IMR-90 (cell line): ENCODE measurements at regions not wholly inside any gene's neighbourhood (a gene's known extent, or its start where the extent isn't known, plus 50 kb on each side); places are given as distances from the start of the nearest gene placed in this dataset.
"Not testable (repeated sequence)": the region's sequence is repeated elsewhere in the genome, so short reads cannot be mapped to it uniquely, and the experiment has no call there.

Experiments used
- ATAC-seq: fragments of 200-7000 bp; cut with Tn5 transposase; 2 replicates; pipeline ENCODE4 v1.9.1; 2020; ENCODE audit warnings: low read depth, mild to moderate bottlenecking, moderate library complexity
- BruUV-seq: library from RNA; stranded (reverse); fragments of 400-500 nt; replicated peaks from 2 replicates; lab custom pipeline; 2021; lab: Mats Ljungman, UMichigan
- CTCF ChIA-PET: fragments of 300-600 bp; formaldehyde crosslinking; extraction: SDS; loops from one replicate; lab custom pipeline; 2021; ENCODE audit warnings: antibody characterized with exemption; lab: Yijun Ruan, JAX
- POLR2A ChIA-PET: fragments of 300-600 bp; sonication (Branson Sonifier 250); formaldehyde crosslinking; loops from one replicate; lab custom pipeline; 2022; ENCODE audit warnings: antibody characterized with exemption; ENCODE audit not compliant: unreplicated experiment; lab: Charles Lee
- DNase-seq: peaks from one replicate; pipeline ENCODE4 v3.0.0; 2013
- H2AFZ ChIP-seq: replicated peaks from 2 replicates; pipeline ENCODE3; 2013; ENCODE audit warnings: low read length, mild to moderate bottlenecking; ENCODE audit not compliant: poor library complexity
- H2AK5ac ChIP-seq: 2 replicates; pipeline ENCODE4 v1.6.1; 2013; ENCODE audit warnings: low read depth, low read length, inconsistent platforms
- H2AK9ac ChIP-seq: replicated peaks from 2 replicates; pipeline ENCODE3; 2013; ENCODE audit warnings: mild to moderate bottlenecking, low read depth, low read length, moderate library complexity; ENCODE audit not compliant: poor library complexity
- H2BK120ac ChIP-seq: 2 replicates; pipeline ENCODE4 v1.6.1; 2013; ENCODE audit warnings: low read depth, low read length, inconsistent platforms
- H2BK15ac ChIP-seq: 3 replicates; pipeline ENCODE4 v1.6.1; 2013; ENCODE audit warnings: low read depth, low read length, inconsistent platforms
- H2BK20ac ChIP-seq: 2 replicates; pipeline ENCODE4 v1.6.1; 2013; ENCODE audit warnings: low read depth, mild to moderate bottlenecking, inconsistent platforms, low read length, moderate library complexity
- H2BK5ac ChIP-seq: 2 replicates; pipeline ENCODE4 v1.6.1; 2013; ENCODE audit warnings: mild to moderate bottlenecking, low read depth, low read length, inconsistent platforms; ENCODE audit not compliant: poor library complexity, severe bottlenecking
- H3K14ac ChIP-seq: replicated peaks from 2 replicates; pipeline ENCODE4 v1.6.1; 2013; ENCODE audit warnings: low read depth, low read length, inconsistent platforms
- H3K18ac ChIP-seq: 2 replicates; pipeline ENCODE4 v1.6.1; 2013; ENCODE audit warnings: low read depth, low read length, control low read depth
- H3K23ac ChIP-seq: 2 replicates; pipeline ENCODE4 v1.6.1; 2013; ENCODE audit warnings: low read depth, low read length, inconsistent platforms
- H3K27ac ChIP-seq: 2 replicates; pipeline ENCODE4 v1.5.1; 2013; ENCODE audit warnings: mild to moderate bottlenecking, control low read depth, low read length; ENCODE audit not compliant: insufficient read depth
- H3K27me3 ChIP-seq: 2 replicates; pipeline ENCODE4 v1.6.1; 2013; ENCODE audit warnings: low read length; ENCODE audit not compliant: control insufficient read depth, insufficient read depth
- H3K36me3 ChIP-seq: 2 replicates; pipeline ENCODE4 v1.6.1; 2013; ENCODE audit warnings: low read length, mixed read lengths; ENCODE audit not compliant: control insufficient read depth, insufficient read depth
- H3K4ac ChIP-seq: 2 replicates; pipeline ENCODE4 v1.6.1; 2013; ENCODE audit warnings: low read depth, low read length, inconsistent platforms
- H3K4me1 ChIP-seq: 2 replicates; pipeline ENCODE4 v1.6.1; 2013; ENCODE audit warnings: low read length, mixed read lengths; ENCODE audit not compliant: control insufficient read depth, insufficient read depth
- H3K4me2 ChIP-seq: 2 replicates; pipeline ENCODE4 v1.6.1; 2013; ENCODE audit warnings: low read depth, mild to moderate bottlenecking, control low read depth, low read length, moderate library complexity
- H3K4me3 ChIP-seq: 2 replicates; pipeline ENCODE4 v1.5.1; 2013; ENCODE audit warnings: low read depth, mild to moderate bottlenecking, control low read depth, low read length, moderate library complexity; ENCODE audit not compliant: insufficient read depth
- H3K56ac ChIP-seq: 2 replicates; pipeline ENCODE4 v1.6.1; 2013; ENCODE audit warnings: low read length, inconsistent platforms; ENCODE audit not compliant: insufficient read depth; ENCODE audit errors: extremely low read depth
- H3K79me1 ChIP-seq, 2 experiments: 2 replicates each; pipeline ENCODE4 v1.6.1; 2013; ENCODE audit warnings: low read length in 2 of 2, inconsistent platforms in 1 of 2, low read depth in 1 of 2
- H3K9ac ChIP-seq: 2 replicates; pipeline ENCODE4 v1.6.1; 2013; ENCODE audit warnings: low read depth, low read length, control low read depth
- H3K9me1 ChIP-seq: 2 replicates; pipeline ENCODE4 v1.6.1; 2013; ENCODE audit warnings: low read length, inconsistent platforms; ENCODE audit not compliant: insufficient read depth
- H3K9me3 ChIP-seq: 2 replicates; pipeline ENCODE4 v1.6.1; 2013; ENCODE audit warnings: low read length; ENCODE audit not compliant: control insufficient read depth, insufficient read depth
- H4K20me1 ChIP-seq: 2 replicates; pipeline ENCODE4 v1.6.1; 2013; ENCODE audit warnings: low read length, inconsistent platforms; ENCODE audit not compliant: insufficient read depth
- H4K5ac ChIP-seq: 2 replicates; pipeline ENCODE4 v1.6.1; 2013; ENCODE audit warnings: mild to moderate bottlenecking, low read depth, low read length, control low read depth
- H4K8ac ChIP-seq, 2 experiments: 2 replicates each; pipeline ENCODE4 v1.6.1; 2013; ENCODE audit warnings: low read depth in 2 of 2, low read length in 2 of 2, control low read depth in 1 of 2, inconsistent platforms in 1 of 2
- H4K91ac ChIP-seq: 2 replicates; pipeline ENCODE4 v1.6.1; 2013; ENCODE audit warnings: low read depth, low read length, inconsistent platforms; ENCODE audit not compliant: insufficient read depth
- WGBS, 2 experiments: methylation state at CpG; one replicate each; pipeline versions ENCODE4 v1.1.5 to v1.1.7; 2013; ENCODE audit warnings: missing lambda C conversion rate in 2 of 2; ENCODE audit not compliant: insufficient read length in 1 of 2; ENCODE audit errors: extremely low coverage in 2 of 2; 5-methylcytosine and 5-hydroxymethylcytosine counted together
- dilution Hi-C: fragments of 300-500 bp; cut with HindIII; formaldehyde crosslinking; loops from one replicate; pipeline ENCODE4 v1.14.3; 2018; ENCODE audit warnings: low sequenced_read_pairs; ENCODE audit not compliant: unreplicated experiment
- in situ Hi-C: fragments of 300-500 bp; cut with MboI; formaldehyde crosslinking; loops from 3 replicates; pipeline ENCODE4 v1.14.3; 2019; ENCODE audit warnings: low sequenced_read_pairs, inconsistent platforms, mixed read lengths
- intact Hi-C: fragments of 100-400 bp; cut with micrococcal nuclease; formaldehyde crosslinking; loops from 2 replicates; pipeline ENCODE4 v1.10.0; 2022

DNA sequence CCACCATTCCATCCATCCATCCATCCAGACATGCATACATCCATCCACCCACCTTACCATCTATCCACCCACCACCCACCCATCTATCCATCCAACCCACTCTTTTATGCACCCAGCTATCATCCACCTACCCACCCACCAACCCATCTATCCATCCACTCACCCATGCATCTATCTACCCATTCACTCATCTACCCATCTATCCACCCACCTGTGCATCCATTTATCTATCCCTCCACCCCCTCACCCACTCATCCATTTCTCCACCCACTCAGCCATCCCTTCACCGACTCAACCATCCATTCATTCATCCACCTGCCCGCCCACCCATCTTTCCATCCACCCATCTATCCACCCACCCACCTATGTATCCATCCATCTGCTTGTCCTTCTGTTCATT, 186.4 kb upstream of the OSBPL11 start:
- H3K27ac ChIP-seq, H4K91ac ChIP-seq, H2AK5ac ChIP-seq, POLR2A ChIA-PET, H3K36me3 ChIP-seq, H3K18ac ChIP-seq, dilution Hi-C loops, H3K4me1 ChIP-seq, H2BK5ac ChIP-seq, H3K9ac ChIP-seq, H3K79me1 ChIP-seq, CTCF ChIA-PET, H3K23ac ChIP-seq, H3K9me1 ChIP-seq, H3K4ac ChIP-seq, H3K27me3 ChIP-seq, intact Hi-C loops, H3K4me3 ChIP-seq, ATAC-seq, H2AFZ ChIP-seq, H2BK15ac ChIP-seq, H4K8ac ChIP-seq, H2BK20ac ChIP-seq, H2BK120ac ChIP-seq, H2AK9ac ChIP-seq, H4K20me1 ChIP-seq, H3K4me2 ChIP-seq, H3K9me3 ChIP-seq, in situ Hi-C loops, BruUV-seq, H3K14ac ChIP-seq, H4K5ac ChIP-seq, DNase-seq, H3K56ac ChIP-seq: not testable (repeated sequence)
- WGBS, 2 experiments = no CpG with 5 or more reads among the region's 2 CpGs

DNA sequence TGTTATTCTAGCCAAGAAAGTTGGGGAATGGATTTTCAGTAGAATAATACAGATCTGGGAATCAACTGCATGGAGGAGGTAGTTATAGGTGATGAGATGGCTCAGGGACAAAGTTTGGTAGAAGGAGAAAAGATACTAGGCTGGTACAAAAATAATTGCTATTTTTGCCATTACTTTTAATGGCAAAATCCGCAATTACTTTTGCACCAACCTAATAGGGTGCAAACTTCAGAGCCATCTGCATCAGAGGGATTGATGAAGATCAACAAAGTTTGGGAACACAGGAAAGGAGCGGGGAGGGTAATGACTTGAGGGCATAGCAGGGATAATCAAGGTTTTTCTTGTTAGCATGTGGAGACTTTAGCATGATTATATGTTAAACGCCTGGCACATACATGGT, 178.7 kb upstream of the ROPN1B start:
- H3K27ac ChIP-seq, H3K4me1 ChIP-seq, H4K20me1 ChIP-seq, H2BK5ac ChIP-seq, H3K9me1 ChIP-seq, H3K9ac ChIP-seq, H2AFZ ChIP-seq, H3K14ac ChIP-seq, H2AK9ac ChIP-seq, H3K4me3 ChIP-seq, H2AK5ac ChIP-seq, H4K8ac ChIP-seq, H3K18ac ChIP-seq, H4K5ac ChIP-seq, DNase-seq, dilution Hi-C loops, H3K4ac ChIP-seq, H3K56ac ChIP-seq, intact Hi-C loops, H4K91ac ChIP-seq, POLR2A ChIA-PET, ATAC-seq, H2BK15ac ChIP-seq, H3K4me2 ChIP-seq, in situ Hi-C loops, H3K27me3 ChIP-seq, H2BK120ac ChIP-seq, H3K36me3 ChIP-seq, BruUV-seq, H2BK20ac ChIP-seq, H3K79me1 ChIP-seq, H3K9me3 ChIP-seq, H3K23ac ChIP-seq: not testable (repeated sequence)
- CTCF ChIA-PET = interaction anchor here (0.6 kb wide), 1 partner anchor 35 kb away, joined by 3 read pairs; no protein-coding TSS in a partner anchor
- WGBS, 2 experiments = no CpG with 5 or more reads among the region's 3 CpGs
